Ascending aorta (tissue), 2 donors: ENCODE measurements at regions not wholly inside any gene's neighbourhood (a gene's known extent, or its start where the extent isn't known, plus 50 kb on each side); places are given as distances from the start of the nearest gene placed in this dataset.
"Not testable (repeated sequence)": the region's sequence is repeated elsewhere in the genome, so short reads cannot be mapped to it uniquely, and the experiment has no call there.

Source experiments
- DNase-seq, 2 donors: peaks; one replicate each; pipeline ENCODE4 v3.0.0-alpha.2; 2019; ENCODE audit warnings: low spot score in 2 of 2
- H3K27ac ChIP-seq, 2 donors: fragments of 200-600 bp; sonication (generic); one replicate each; pipeline ENCODE4 v1.5.1; 2016 to 2017; ENCODE audit warnings: mild to moderate bottlenecking in 1 of 2
- H3K27me3 ChIP-seq: fragments of 200-600 bp; sonication (generic); one replicate; pipeline ENCODE4 v1.5.1; 2017
- H3K36me3 ChIP-seq, 2 donors: fragments of 200-600 bp; sonication (generic); one replicate each; pipeline ENCODE4 v1.5.1; 2016
- H3K4me1 ChIP-seq, 2 donors: fragments of 200-600 bp; sonication (generic); one replicate each; pipeline ENCODE4 v1.5.1; 2016 to 2017; ENCODE audit warnings: mild to moderate bottlenecking in 1 of 2
- H3K4me3 ChIP-seq, 2 donors: fragments of 200-600 bp; sonication (generic); one replicate each; pipeline ENCODE4 v1.5.1; 2016 to 2017; ENCODE audit warnings: mild to moderate bottlenecking in 1 of 2
- H3K9me3 ChIP-seq, 2 donors: fragments of 200-600 bp; sonication (generic); one replicate each; pipeline ENCODE4 v1.5.1; 2016
- CTCF ChIP-seq, 3 experiments: fragments of 200-600 bp in 2 of 3; fragments of 450-650 bp in 1 of 3; sonication (generic) in 2 of 3; IDR thresholded peaks; one replicate each; pipeline ENCODE4 v1.5.1; 2016 to 2019; ENCODE audit warnings: antibody characterized with exemption in 3 of 3, mild to moderate bottlenecking in 1 of 3, moderate library complexity in 1 of 3
- intact Hi-C: fragments of 100-400 bp; cut with DNase I; formaldehyde crosslinking; loops from one replicate; pipeline ENCODE4 v1.15.1; 2023

GRCh38 chr6:167560673-167561569 is 236.0 kb downstream of the TTLL2 start:
- intact Hi-C loops, result no loop called here
- no peaks in the 10 kb centered on the region for H3K36me3 ChIP-seq
- H3K27me3 ChIP-seq, result no peaks in the 10 kb centered on the region
- H3K4me1 ChIP-seq, result peaks cover 0 to 5% of the 10 kb centered on the region in 2 donors
- no peak for TF ChIP-seq CTCF (IDR thresholded peaks at IDR 0.05)
- no peak overlapping the region for H3K4me3 ChIP-seq
- DNase-seq, result no peak
- H3K27ac ChIP-seq, result no peak overlapping the region
- H3K9me3 ChIP-seq, result peaks cover 0 to 4% of the 10 kb centered on the region in 2 donors

GRCh38 chr6:167562862-167563261 is 238.0 kb downstream of the TTLL2 start:
- intact Hi-C loops, H3K27me3 ChIP-seq, DNase-seq, H3K4me3 ChIP-seq, H3K4me1 ChIP-seq, H3K36me3 ChIP-seq, H3K27ac ChIP-seq, H3K9me3 ChIP-seq: not testable (repeated sequence)

GRCh38 chr6:167564416-167565250 is 239.7 kb downstream of the TTLL2 start:
- Histone ChIP-seq H3K9me3 (no peaks in the 10 kb centered on the region), H3K27me3 (no peaks in the 10 kb centered on the region), H3K4me1 (no peaks in the 10 kb centered on the region), H3K36me3 (no peaks in the 10 kb centered on the region), H3K4me3 (no peak overlapping the region), H3K27ac (no peak overlapping the region)
- intact Hi-C loops, result no loop called here
- no peak for TF ChIP-seq CTCF (IDR thresholded peaks at IDR 0.05)
- no peak for DNase-seq

GRCh38 chr6:167565388-167565787 is 240.5 kb downstream of the TTLL2 start:
- intact Hi-C loops, result no loop called here
- TF ChIP-seq CTCF (IDR thresholded peaks at IDR 0.05), result no peak
- Histone ChIP-seq H3K36me3 (no peaks in the 10 kb centered on the region), H3K27me3 (no peaks in the 10 kb centered on the region), H3K27ac (no peak overlapping the region), H3K4me3 (no peak overlapping the region), H3K9me3 (no peaks in the 10 kb centered on the region), H3K4me1 (no peaks in the 10 kb centered on the region)
- no peak for DNase-seq

- Histone ChIP-seq H3K9me3 (no peaks in the 10 kb centered on the region), H3K4me1 (no peaks in the 10 kb centered on the region), H3K27ac (no peak overlapping the region), H3K4me3 (no peak overlapping the region), H3K27me3 (no peaks in the 10 kb centered on the region), H3K36me3 (no peaks in the 10 kb centered on the region)
- intact Hi-C loops, result no loop called here
- no peak for DNase-seq
- no peak for TF ChIP-seq CTCF (IDR thresholded peaks at IDR 0.05)
These were observed 241.2 kb downstream of the TTLL2 start for GRCh38 chr6:167565884-167566599.
